Muscle of leg (tissue), 3 donors: ENCODE measurements at regions not wholly inside any gene's neighbourhood (a gene's known extent, or its start where the extent isn't known, plus 50 kb on each side); places are given as distances from the start of the nearest gene placed in this dataset.
"Not testable (repeated sequence)": the region's sequence is repeated elsewhere in the genome, so short reads cannot be mapped to it uniquely, and the experiment has no call there.

Experiments used
- DNase-seq: peaks from one replicate; pipeline ENCODE4 v3.0.0; 2013
- H3K27ac ChIP-seq: one replicate; pipeline ENCODE4 v1.5.1; 2013; ENCODE audit warnings: mild to moderate bottlenecking, low read length, control low read depth
- H3K27me3 ChIP-seq: one replicate; pipeline ENCODE4 v1.6.1; 2013; ENCODE audit warnings: low read length; ENCODE audit not compliant: control insufficient read depth, insufficient read depth
- H3K36me3 ChIP-seq: one replicate; pipeline ENCODE4 v1.6.1; 2013; ENCODE audit warnings: low read length; ENCODE audit not compliant: control insufficient read depth, insufficient read depth
- H3K4me1 ChIP-seq: one replicate; pipeline ENCODE4 v1.6.1; 2013; ENCODE audit warnings: low read length; ENCODE audit not compliant: control insufficient read depth, insufficient read depth
- H3K4me3 ChIP-seq: one replicate; pipeline ENCODE4 v1.5.1; 2013; ENCODE audit warnings: low read length, control low read depth
- H3K9me3 ChIP-seq: replicated peaks from 2 replicates; pipeline ENCODE4 v1.6.1; 2013; ENCODE audit warnings: low read depth, low read length; ENCODE audit not compliant: control insufficient read depth
- WGBS: methylation state at CpG from one replicate; pipeline ENCODE4 v1.1.5; 2013; ENCODE audit warnings: missing lambda C conversion rate; ENCODE audit not compliant: insufficient coverage; 5-methylcytosine and 5-hydroxymethylcytosine counted together

GRCh38 chr9:40975351-40975750, 153.1 kb downstream of the FOXD4L6 start:
- not testable (repeated sequence) for H3K9me3 ChIP-seq, H3K27me3 ChIP-seq, H3K4me3 ChIP-seq, H3K36me3 ChIP-seq, H3K4me1 ChIP-seq, H3K27ac ChIP-seq, DNase-seq
- 93% methylated on average over 12 of the region's 17 CpGs for WGBS

DNA sequence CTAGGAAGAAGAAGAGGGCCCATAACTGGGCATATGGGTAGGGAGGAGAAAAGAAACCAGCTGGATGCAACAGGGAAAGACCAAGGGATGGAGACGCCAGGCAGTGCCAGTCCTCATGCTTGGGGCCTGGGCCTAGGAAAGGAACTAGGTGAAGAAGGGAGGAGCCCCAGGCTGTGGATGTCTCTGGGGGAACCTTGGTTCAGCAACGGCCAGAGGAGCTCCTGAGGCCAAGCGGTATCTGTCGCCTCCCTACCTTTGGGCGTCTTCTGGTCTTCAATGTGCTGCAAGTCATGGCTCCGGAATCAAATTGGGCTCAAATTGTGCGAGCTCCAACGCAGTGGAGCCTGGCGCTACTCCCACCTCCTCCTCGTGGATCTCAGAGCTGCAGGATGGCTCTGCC, 153.6 kb downstream of the FOXD4L6 start:
- not testable (repeated sequence) for H3K4me1 ChIP-seq, H3K27me3 ChIP-seq, H3K27ac ChIP-seq, H3K9me3 ChIP-seq, H3K4me3 ChIP-seq, DNase-seq, H3K36me3 ChIP-seq
- 86% methylated on average over 1 of the region's 10 CpGs for WGBS

DNA sequence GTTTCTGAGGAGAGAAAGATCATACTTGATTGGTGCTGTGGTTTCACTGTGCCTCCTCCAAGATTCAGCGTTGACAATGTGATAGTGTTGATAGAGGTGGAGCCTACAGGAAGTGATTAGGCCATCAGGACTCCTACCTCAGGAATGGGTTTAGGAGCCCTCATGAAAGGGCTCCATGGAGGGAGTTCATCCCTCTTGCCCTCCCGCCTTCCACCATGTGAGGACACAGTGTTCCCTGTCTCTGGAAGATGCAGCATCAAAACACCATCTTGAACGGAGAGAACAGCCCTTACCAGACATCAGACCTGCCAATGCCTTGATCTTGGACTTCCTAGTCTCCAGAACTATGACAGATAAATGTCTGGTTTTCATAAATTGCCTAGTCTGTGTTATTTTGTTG, 156.7 kb downstream of the FOXD4L6 start:
- not testable (repeated sequence) for H3K27me3 ChIP-seq, H3K4me3 ChIP-seq, DNase-seq, H3K36me3 ChIP-seq, H3K27ac ChIP-seq, H3K9me3 ChIP-seq, H3K4me1 ChIP-seq
- WGBS: no CpG with 5 or more reads among the region's 3 CpGs

GRCh38 chr9:40970340-40970739, 158.1 kb downstream of the FOXD4L6 start:
- not testable (repeated sequence) for H3K27me3 ChIP-seq, H3K4me3 ChIP-seq, H3K36me3 ChIP-seq, DNase-seq, H3K27ac ChIP-seq, H3K4me1 ChIP-seq, H3K9me3 ChIP-seq
- no CpG with 5 or more reads among the region's 5 CpGs for WGBS

DNA sequence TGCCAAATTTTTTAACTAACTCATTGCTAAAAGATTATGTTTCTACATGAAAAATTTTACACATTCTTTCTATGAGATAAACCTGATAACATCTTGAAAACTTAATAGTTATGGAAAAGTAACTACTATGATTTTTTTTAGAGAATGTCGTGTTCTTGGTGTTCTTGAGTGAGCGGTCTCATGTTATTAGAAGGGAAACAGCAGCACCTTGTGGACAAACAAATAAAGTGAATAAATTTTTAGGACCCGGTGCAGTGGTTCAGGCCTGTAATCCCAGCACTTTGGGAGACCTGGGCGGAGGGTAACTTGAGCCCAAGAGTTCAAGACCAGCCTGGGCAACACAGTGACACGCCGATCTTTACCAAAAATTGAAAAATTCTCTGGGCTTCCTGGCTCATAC, 166.0 kb downstream of the FOXD4L6 start:
- not testable (repeated sequence) for H3K4me3 ChIP-seq, H3K9me3 ChIP-seq, H3K36me3 ChIP-seq, DNase-seq, H3K4me1 ChIP-seq, H3K27me3 ChIP-seq, H3K27ac ChIP-seq
- no CpG with 5 or more reads among the region's 6 CpGs for WGBS

- H3K27ac ChIP-seq, H3K4me1 ChIP-seq, H3K27me3 ChIP-seq, H3K9me3 ChIP-seq, H3K4me3 ChIP-seq, H3K36me3 ChIP-seq, DNase-seq: not testable (repeated sequence)
- 82% methylated on average over 17 of the region's 17 CpGs for WGBS
Observed at GRCh38 chr9:40951876-40952494, 176.5 kb downstream of the FOXD4L6 start.

- H3K4me1 ChIP-seq, H3K27ac ChIP-seq, DNase-seq, H3K36me3 ChIP-seq, H3K9me3 ChIP-seq, H3K4me3 ChIP-seq, H3K27me3 ChIP-seq: not testable (repeated sequence)
- 90% methylated on average over 8 of the region's 8 CpGs for WGBS
Observed at GRCh38 chr9:40946228-40946627, 182.3 kb downstream of the FOXD4L6 start.

DNA sequence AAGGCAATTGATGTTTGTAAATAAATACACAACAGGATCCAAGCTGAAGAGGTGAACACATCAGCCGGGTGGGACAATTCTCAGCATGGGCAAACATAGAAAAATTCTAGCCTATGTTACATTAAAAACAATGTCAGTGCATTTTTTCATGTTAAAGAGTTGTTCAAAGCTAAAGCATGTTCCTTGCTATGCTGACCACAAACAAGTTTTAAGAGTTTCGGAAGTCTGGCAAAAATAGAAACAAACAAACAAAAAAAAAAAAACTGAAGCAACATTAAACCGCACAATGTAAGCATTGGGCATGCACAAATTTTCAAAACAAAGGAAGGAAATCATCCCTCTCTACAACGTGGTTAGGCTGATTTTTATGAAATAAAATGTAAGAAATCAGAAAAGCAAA, 185.8 kb downstream of the FOXD4L6 start:
- H3K27me3 ChIP-seq, H3K4me3 ChIP-seq, H3K36me3 ChIP-seq, DNase-seq, H3K4me1 ChIP-seq, H3K27ac ChIP-seq, H3K9me3 ChIP-seq: not testable (repeated sequence)
- WGBS: no CpG with 5 or more reads among the region's 4 CpGs

GRCh38 chr9:40939888-40940209, 188.6 kb downstream of the FOXD4L6 start:
- H3K4me1 ChIP-seq, H3K9me3 ChIP-seq, DNase-seq, H3K4me3 ChIP-seq, H3K27me3 ChIP-seq, H3K27ac ChIP-seq, H3K36me3 ChIP-seq: not testable (repeated sequence)
- 93% methylated on average over 1 of the region's 1 CpG for WGBS

- not testable (repeated sequence) for H3K27ac ChIP-seq, H3K27me3 ChIP-seq, DNase-seq, H3K9me3 ChIP-seq, H3K4me1 ChIP-seq, H3K4me3 ChIP-seq, H3K36me3 ChIP-seq
- 84% methylated on average over 12 of the region's 15 CpGs for WGBS
Observed at GRCh38 chr9:40939201-40939887, 189.1 kb downstream of the FOXD4L6 start.

GRCh38 chr9:40935336-40935735, 193.1 kb downstream of the FOXD4L6 start:
- H3K4me1 ChIP-seq: no peaks in the 10 kb centered on the region
- no peaks in the 10 kb centered on the region for H3K36me3 ChIP-seq
- no peak for DNase-seq
- H3K9me3 ChIP-seq: peaks cover 28% of the 10 kb centered on the region
- H3K4me3 ChIP-seq: no peak overlapping the region
- no peaks in the 10 kb centered on the region for H3K27me3 ChIP-seq
- 76% methylated on average over 6 of the region's 7 CpGs for WGBS
- no peak overlapping the region for H3K27ac ChIP-seq
